Parathyroid adenoma (tissue), 2 donors: ENCODE measurements at regions not wholly inside any gene's neighbourhood (a gene's known extent, or its start where the extent isn't known, plus 50 kb on each side); places are given as distances from the start of the nearest gene placed in this dataset.

ENCODE experiments used
- H2AFZ ChIP-seq: fragments of 300-600 bp; sonication (generic); one replicate; pipeline ENCODE4 v1.7.0; 2017; ENCODE audit warnings: antibody characterized with exemption, mild to moderate bottlenecking
- H3K27ac ChIP-seq: fragments of 300-600 bp; sonication (generic); one replicate; pipeline ENCODE4 v1.7.0; 2017
- H3K27me3 ChIP-seq: fragments of 300-600 bp; sonication (generic); one replicate; pipeline ENCODE4 v1.7.0; 2017; ENCODE audit warnings: low read length; ENCODE audit not compliant: control insufficient read depth, insufficient read depth
- H3K36me3 ChIP-seq: fragments of 300-600 bp; sonication (generic); one replicate; pipeline ENCODE4 v1.7.0; 2017; ENCODE audit warnings: low read length; ENCODE audit not compliant: control insufficient read depth, insufficient read depth
- H3K4me1 ChIP-seq: fragments of 300-600 bp; sonication (generic); one replicate; pipeline ENCODE4 v1.7.0; 2017; ENCODE audit warnings: control low read depth
- H3K4me2 ChIP-seq: fragments of 300-600 bp; sonication (generic); one replicate; pipeline ENCODE4 v1.7.0; 2017; ENCODE audit warnings: low read length
- H3K4me3 ChIP-seq: fragments of 300-600 bp; sonication (generic); one replicate; pipeline ENCODE4 v1.7.0; 2017; ENCODE audit warnings: low read depth, low read length
- H3K79me2 ChIP-seq: fragments of 300-600 bp; sonication (generic); one replicate; pipeline ENCODE4 v1.7.0; 2017; ENCODE audit warnings: control low read depth
- H3K9ac ChIP-seq: fragments of 300-600 bp; sonication (generic); one replicate; pipeline ENCODE4 v1.7.0; 2017; ENCODE audit warnings: mild to moderate bottlenecking
- H3K9me3 ChIP-seq: fragments of 300-600 bp; sonication (generic); one replicate; pipeline ENCODE4 v1.7.0; 2017; ENCODE audit warnings: low read length; ENCODE audit not compliant: control insufficient read depth
- CTCF ChIP-seq: fragments of 300-600 bp; sonication (generic); IDR thresholded peaks from one replicate; pipeline ENCODE4 v1.7.0; 2017; ENCODE audit warnings: antibody characterized with exemption, mild to moderate bottlenecking
- donor health status: primary hyperparathyroidism.

- no peaks in the 10 kb centered on the region for H3K9me3 ChIP-seq
- H2AFZ ChIP-seq = no peak overlapping the region
- no peak for TF ChIP-seq CTCF
Observed at GRCh38 chr5:171538681-171539080, 119.2 kb downstream of the FGF18 start.

DNA sequence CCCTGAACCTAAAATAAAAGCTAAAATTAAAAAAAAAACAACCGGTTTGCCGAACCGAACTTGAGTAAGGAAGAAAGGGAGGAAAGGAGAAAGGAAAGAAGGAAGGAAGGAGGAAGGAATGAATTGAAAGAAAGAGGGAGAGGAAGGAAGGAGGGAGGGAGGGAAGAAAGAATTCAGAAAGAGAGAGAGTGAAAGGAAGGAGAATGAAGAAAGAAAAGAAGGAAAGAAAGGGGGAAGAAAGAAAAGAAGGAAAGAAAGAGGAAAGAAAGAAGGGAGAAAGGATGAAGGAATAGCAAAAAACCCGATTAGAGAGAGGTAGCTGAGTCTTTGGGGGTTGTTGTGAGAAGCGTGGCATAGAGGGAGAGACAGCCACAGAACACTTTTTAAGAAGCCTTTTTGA lies 121.4 kb downstream of the FGF18 start:
- Histone ChIP-seq H3K36me3 (no peaks in the 10 kb centered on the region), H3K27ac (no peak overlapping the region), H3K4me1 (no peaks in the 10 kb centered on the region), H2AFZ (no peak overlapping the region), H3K4me3 (no peak overlapping the region), H3K9me3 (no peaks in the 10 kb centered on the region), H3K9ac (no peak overlapping the region), H3K79me2 (no peaks in the 10 kb centered on the region), H3K27me3 (no peaks in the 10 kb centered on the region), H3K4me2 (no peak overlapping the region)
- no peak for TF ChIP-seq CTCF

More at GRCh38 chr5:171538681-171539080, 119.2 kb downstream of the FGF18 start:
- H3K4me3 ChIP-seq = no peak overlapping the region
- H3K27me3 ChIP-seq = no peaks in the 10 kb centered on the region
- H3K27ac ChIP-seq = no peak overlapping the region
- no peaks in the 10 kb centered on the region for H3K4me1 ChIP-seq
- no peak overlapping the region for H3K9ac ChIP-seq
- no peak overlapping the region for H3K4me2 ChIP-seq
- H3K36me3 ChIP-seq = no peaks in the 10 kb centered on the region
- H3K79me2 ChIP-seq = no peaks in the 10 kb centered on the region

DNA sequence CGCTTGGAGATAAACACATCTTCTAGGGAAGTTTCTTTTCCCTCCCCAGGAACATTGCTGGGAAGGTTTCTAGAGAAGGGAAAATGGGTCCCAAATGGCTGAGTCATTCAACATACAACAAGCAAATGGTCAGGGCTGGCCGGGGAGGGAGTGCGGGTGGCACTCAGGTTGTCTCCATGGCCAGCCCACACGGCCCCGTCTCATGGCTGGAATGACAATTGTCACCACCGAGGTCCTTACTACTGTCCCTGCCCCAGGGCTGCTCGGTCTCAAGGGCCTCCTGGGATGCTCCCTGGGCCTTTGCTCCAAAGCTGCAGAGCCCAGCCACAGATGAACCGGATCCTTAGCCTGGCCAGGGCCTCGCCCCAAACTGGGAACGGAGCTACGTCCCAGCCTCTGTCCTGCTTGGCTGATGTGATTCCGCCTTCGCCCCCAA lies 121.9 kb downstream of the FGF18 start:
- no peaks in the 10 kb centered on the region for H3K27me3 ChIP-seq
- no peaks in the 10 kb centered on the region for H3K4me1 ChIP-seq
- H3K36me3 ChIP-seq = no peaks in the 10 kb centered on the region
- H2AFZ ChIP-seq = no peak overlapping the region
- H3K9ac ChIP-seq = no peak overlapping the region
- H3K27ac ChIP-seq = no peak overlapping the region
- H3K4me2 ChIP-seq = no peak overlapping the region
- no peaks in the 10 kb centered on the region for H3K79me2 ChIP-seq
- no peak for TF ChIP-seq CTCF
- no peaks in the 10 kb centered on the region for H3K9me3 ChIP-seq
- H3K4me3 ChIP-seq = no peak overlapping the region

DNA sequence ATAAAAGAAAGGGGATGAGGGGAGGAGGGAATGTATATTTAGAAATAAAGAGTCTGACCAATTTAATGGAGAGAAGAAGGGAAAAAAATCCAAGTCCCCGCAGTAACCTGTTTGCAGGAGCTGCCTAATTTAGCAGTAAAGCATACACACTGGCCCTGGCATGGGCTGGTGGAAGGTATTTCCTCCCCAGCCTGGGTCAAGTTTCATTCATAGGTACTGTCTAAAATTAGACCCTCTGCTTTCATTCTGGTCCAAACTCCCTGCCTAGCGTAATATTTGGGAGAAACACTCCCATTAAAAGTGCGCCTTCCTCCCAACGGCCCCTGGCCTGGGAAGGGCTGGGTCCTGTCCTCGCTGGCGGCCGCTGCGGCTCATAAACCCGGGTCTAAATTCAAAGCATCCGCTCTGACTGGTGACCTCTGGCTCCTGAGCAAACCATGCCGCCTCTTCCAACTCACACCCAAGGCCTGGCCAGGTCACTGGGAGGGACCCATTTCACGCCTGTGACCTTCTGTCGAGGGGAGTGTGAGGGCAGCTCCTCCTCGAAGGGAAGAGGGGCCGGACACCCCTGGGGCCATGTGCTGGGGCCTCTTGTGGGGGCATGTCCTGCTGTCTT lies 123.2 kb downstream of the FGF18 start:
- Histone ChIP-seq H3K4me3 (no peak overlapping the region), H3K36me3 (no peaks in the 10 kb centered on the region), H3K4me1 (no peaks in the 10 kb centered on the region), H3K79me2 (no peaks in the 10 kb centered on the region), H3K4me2 (no peak overlapping the region), H2AFZ (no peak overlapping the region), H3K27ac (no peak overlapping the region), H3K27me3 (no peaks in the 10 kb centered on the region), H3K9me3 (no peaks in the 10 kb centered on the region), H3K9ac (no peak overlapping the region)
- no peak for TF ChIP-seq CTCF

GRCh38 chr5:171543148-171543815 lies 123.8 kb downstream of the FGF18 start:
- no peaks in the 10 kb centered on the region for H3K79me2 ChIP-seq
- H3K9me3 ChIP-seq = no peaks in the 10 kb centered on the region
- H3K4me2 ChIP-seq = no peak overlapping the region
- no peaks in the 10 kb centered on the region for H3K36me3 ChIP-seq
- no peak overlapping the region for H3K27ac ChIP-seq
- no peak overlapping the region for H2AFZ ChIP-seq
- no peaks in the 10 kb centered on the region for H3K4me1 ChIP-seq
- H3K9ac ChIP-seq = no peak overlapping the region
- H3K4me3 ChIP-seq = no peak overlapping the region
- TF ChIP-seq CTCF = no peak
- no peaks in the 10 kb centered on the region for H3K27me3 ChIP-seq
